ENCODE measurements at regions not wholly inside any gene's neighbourhood (a gene's known extent, or its start where the extent isn't known, plus 50 kb on each side); places are given as distances from the start of the nearest gene placed in this dataset.

DNA sequence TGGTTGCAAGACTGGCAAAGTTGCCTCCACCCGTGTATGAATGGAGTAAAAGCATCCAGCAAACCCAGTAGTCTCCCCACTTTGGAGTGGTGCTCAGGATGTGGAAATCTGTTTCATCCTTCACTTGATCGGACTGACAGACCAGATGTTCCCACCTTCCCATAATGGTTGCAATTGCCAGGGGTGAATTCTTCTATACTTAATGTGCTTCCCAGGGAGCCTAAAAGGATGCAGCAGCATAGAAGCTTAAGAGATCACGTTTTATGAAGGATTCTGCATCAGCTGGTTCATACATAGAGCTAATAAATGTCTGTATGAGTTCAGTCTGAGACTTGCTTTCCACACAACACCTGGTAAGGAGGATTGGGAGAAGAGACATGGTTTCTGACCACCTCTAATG is 198.8 kb upstream of the S1PR3 start:
- DNase-seq (ENCODE audit: low read depth): no peak

DNA sequence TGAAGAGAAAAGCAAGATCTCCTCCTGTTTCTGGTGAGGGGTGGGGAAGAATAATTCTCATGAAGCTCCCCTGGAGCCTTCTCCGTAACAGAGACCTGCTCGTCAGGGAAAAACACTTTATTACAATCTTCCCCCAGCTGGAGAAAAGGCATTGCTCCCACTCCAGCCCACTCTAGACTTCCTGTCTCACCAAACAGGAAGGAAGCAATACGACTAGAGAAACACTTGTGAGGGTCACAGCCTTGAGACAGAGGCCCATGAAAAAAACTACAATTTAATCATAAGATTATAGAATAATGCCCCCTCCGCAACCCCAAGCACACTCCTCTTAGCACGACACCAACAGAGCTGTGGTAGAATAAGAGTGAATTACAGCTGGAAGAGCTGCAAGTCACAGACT is 197.2 kb upstream of the S1PR3 start:
- no peak for DNase-seq (ENCODE audit: low read depth)

DNA sequence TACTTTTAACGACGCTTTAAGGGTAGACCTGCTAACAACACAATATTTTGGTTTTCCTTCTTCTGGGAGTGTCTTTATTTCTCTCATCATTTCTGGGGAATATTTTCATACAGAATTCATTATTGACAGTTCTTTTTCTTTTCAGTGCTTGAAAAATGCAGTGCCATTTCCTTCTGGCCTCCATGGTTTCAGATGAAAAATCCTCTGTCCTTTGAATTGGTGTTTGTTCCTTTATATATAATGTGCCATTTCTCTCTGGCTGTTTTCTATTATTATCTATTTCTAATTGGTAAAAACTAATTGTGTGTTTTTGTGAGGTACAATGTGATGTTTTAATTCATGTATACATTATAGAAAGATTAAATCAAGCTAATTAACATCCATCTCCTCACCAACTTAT is 194.3 kb upstream of the S1PR3 start:
- DNase-seq (ENCODE audit: low read depth): no peak

DNA sequence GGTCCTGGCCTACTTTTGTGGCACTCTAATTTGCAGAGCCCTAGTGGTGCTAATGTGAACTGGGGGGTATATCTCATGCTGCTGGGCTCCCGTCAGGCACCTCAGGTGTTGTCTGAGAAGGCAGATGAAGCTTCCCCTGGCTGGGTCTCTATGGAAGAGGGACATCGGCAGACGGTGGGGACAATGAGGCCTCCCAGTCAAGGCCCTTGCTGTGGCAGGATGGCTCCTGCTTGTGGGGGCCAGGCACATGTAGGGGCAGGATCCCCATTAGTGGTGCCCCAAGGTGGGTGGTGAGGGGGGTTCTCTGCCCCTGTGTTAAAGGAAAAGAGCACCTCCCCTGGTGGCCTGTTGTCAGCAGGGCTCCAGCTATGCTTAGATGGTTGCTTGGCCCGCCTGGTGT is 192.8 kb upstream of the S1PR3 start:
- DNase-seq (ENCODE audit: low read depth): no peak

DNA sequence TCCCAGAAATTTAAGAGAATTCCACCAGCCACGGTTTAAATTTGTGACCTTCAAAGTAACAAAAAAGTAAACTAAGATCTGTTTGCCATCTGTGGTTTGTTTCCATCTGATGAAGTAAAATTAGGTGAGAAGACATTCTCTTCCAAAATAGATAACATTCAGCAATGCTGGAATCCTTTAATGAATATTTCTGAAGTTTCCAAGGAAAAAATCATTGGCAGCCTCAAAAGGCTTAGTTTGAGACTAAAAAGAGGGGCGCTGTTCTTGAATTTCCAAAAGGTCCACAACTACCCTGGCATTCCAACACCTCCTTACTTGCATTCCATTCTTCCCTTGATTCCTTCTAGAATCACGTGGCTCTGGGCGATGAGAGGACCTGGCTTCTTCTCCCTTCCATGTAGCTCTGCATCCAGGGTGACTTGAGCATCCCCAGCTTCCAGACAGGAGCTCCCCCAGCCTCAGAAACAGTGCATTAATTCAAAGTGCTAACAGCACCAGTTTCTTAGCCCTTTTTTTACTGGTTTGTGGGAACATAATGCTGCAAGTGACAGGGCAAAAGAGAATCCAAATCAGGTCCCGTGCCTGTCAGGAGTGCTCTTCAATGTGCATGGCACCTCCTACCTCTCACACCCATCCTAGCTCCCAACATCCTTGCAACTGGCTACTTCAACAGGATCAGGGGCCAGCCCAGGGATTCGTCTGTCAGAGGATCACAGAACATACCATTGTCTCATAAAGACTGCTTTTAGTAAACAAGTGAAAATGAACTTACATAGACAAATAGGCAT is 191.5 kb upstream of the S1PR3 start:
- DNase-seq (ENCODE audit: low read depth): no peak

DNA sequence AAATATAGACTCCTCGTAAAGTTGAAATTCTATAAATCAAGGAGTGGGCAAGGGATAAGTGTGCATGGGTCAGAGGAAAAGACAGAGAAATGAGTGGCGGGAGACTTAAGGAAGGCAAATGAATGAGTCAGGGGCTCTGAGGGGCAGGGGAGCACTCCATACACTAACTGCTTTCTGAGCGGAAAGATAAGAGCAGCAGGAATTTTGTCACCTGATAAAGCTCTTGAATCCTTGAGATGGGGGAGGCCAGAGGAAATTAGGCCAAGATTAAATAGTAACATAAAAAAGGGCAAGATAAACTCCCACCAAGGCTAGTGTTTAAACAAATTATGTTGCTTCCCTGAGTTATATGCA is 191.0 kb upstream of the S1PR3 start:
- DNase-seq (ENCODE audit: low read depth): no peak

DNA sequence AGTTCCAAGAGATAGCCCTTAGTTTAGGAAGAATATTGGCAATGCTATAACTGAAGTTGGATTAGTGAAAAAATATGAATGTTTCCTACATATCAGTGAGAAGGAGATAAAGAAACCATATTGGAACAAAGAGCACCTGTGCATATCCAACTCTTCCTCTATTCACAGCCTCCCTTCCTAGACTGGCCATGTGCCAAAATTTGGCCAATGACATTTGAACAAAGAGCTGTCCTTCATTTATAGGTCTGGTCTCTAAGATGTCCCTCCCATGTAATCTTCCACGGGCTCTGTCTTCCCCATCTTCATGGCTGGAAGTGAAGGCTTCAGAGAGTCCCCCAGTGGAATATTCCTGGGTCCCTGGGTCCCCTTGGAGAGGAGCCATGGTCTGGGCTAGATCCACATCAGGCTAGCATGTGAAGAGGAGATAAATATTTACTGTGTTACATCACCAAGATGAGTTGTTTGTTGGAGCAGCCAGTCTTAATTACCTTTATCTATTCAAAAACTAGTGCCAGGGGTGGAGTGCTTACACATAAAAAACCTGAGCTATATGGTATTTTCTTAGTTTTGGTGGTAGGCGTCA is 190.0 kb upstream of the S1PR3 start:
- no peak for DNase-seq (ENCODE audit: low read depth)

DNA sequence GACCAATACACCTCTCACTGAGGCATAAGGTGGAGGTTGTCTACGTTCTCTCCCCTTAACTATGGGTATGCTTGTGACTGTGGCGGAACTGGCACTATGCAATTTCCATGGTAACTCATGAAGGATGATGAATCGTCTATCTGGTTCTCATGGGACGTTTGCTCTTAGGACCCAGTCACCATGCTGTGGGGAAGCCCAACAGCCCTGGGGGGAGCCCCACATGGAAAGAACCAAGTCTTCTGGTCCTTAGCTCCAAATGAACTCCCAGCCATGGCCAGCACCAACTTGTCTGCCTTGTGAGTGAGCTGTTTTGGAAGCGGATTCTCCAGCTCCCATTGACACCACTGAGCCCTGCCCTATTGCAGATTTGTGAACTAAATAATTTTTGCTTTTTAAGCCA is 188.7 kb upstream of the S1PR3 start:
- no peak for DNase-seq (ENCODE audit: low read depth)

DNA sequence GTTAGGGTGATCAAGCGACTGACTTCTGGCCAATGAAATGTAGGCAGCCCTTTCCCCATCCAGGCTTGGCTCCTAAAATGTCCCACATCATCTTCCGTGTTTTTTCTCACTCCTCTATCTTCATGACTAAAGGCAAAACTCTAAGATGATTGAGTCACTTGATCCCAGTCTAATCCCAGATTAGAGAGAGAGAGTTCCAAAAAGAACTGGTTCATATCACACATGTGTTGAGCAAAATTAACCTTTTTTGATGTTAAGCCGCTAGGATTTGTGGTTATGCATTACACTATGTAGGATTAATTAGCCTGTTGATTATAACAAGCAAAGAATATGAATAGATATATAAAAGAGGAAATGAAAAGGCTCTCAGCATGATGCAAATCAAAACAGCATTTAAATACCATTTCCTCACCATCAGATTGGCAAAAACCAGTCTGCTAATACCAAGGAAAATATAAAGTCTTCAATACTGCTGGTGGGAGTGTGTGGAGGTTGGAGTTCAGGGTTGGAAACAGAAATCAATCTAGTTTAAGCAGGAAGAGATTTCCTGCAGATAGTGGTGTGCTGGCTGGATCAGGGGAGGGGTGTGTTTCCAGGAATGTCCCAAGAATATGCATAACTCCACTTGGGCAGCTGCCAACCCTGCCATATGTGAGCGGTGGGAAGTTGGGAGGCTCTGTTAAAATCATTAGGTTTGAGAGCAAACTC is 187.6 kb upstream of the S1PR3 start:
- no peak for DNase-seq (ENCODE audit: low read depth)

DNA sequence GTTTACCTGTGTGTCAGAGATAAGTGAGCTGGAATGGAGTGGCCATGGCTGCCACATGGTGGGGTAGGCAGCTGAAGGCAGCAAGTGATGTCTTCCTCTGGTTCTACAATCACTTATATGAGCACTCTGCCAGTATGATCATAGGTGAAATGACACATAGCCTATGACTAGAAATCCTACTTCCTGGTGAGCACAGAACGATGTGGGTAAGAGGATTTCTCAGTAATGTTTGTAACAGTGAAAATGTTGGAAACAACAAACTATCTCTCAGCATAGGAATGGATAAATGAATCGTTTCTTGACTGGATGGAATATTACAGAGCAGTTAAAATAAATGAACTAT is 187.0 kb upstream of the S1PR3 start:
- no peak for DNase-seq (ENCODE audit: low read depth)

DNA sequence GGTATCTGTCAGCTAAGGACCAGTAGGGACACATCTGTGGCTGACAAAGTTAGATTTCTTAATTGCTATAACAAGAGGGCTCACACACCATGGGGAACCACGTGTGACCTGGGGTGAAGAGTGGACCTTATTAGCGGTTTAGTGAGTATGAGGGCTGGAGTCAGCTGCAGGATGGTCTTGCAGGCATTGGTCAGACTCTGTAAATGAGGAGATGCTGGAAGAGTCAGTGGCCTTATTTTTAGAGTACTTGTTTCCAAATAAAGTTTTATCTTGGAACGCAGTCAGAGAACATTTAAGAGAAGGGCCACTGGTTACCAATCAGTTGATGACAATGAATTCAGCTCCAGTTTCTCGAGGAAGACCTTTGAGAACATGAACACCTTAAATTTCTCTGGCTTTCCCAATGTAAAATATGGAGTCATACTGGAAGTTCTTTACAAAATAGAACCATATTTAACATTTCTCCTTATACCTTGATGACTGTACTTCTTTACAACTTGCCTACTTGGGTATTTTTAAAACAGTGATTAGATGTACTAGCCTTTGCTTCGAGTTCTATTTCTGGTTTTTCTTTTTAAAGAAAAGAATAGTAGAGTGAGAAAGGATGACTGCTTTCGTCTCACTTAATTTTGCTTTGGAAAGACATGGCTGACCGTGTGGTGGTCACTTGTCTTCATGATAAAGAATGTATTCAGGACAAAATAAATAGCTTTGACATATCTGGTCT is 185.9 kb upstream of the S1PR3 start:
- DNase-seq (ENCODE audit: low read depth): no peak

DNA sequence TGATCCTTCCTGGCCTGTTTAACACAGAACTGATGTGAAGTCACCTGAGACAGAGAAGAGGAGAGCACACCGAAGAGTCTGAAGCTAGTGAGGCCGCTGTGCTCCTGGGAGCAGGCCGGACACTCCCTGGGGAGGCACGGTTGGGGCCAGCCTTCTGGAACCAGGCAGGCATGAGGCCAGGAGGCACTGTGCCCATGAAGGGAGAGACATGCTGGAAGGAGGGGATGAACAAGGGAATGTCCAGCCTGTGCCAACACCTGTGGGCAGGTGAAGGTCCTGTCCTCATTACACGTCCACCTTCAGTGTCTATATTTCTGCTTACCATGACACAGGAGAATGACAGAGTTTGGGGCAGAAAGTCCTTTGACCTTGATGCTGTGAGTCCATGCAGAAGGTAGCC is 183.8 kb upstream of the S1PR3 start:
- DNase-seq (ENCODE audit: low read depth): no peak

DNA sequence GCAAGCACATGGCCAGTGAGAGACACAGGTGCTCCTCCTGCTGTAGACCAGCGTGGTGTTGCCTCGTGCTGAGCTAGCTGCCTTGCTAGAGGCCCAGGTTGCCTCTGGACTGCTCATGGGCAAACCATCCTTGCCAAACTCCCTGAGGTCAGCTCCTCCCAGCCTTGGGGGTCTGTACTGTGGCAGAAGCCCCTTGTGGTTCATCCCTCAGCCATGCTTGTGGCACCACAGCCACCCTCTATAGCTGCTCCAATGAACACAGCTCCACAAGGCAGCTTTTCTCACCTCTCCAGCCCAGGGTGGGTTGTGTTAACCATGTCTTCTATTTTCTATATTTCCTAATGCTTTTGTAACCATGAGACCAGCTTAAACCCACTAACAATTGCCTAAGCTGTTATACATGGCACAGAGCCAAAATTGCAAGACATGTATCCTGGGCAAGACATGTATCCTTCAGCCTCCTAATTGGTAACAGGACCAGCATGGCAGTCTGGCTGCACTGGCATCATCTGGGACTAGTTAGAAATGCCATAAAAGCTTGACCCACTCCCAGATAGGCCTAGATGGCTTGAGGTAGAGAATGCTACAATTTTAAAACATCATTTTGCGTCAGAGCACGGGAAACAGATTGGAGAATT is 183.1 kb upstream of the S1PR3 start:
- DNase-seq (ENCODE audit: low read depth): no peak

DNA sequence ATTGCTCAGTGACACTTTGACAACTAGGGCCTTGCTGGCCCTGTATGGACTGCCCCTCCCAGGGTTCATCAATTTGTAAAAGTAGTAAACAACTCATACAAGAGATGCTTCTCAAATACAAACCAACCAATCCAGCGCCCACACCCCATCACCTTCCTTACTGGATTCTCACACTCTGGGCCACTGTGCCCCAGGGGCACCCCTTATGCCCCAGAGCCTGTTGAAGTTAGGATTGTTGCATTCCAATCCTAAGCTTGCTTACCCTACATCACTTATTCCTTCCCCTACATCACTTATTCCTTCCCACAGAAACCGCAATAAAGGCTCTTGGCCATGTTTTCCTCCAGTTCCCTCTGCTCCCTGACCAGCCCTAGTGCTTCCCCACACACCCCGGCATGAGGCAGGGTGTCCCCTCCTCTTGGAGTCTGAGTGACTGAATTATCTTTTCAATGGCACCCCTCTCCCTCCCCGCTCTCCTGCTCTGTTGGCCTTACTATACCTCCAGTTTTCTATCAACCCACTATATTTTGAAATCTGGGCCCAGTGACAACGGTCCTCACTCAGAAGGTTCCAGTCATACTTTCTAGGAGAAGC is 182.4 kb upstream of the S1PR3 start:
- DNase-seq (ENCODE audit: low read depth): no peak

DNA sequence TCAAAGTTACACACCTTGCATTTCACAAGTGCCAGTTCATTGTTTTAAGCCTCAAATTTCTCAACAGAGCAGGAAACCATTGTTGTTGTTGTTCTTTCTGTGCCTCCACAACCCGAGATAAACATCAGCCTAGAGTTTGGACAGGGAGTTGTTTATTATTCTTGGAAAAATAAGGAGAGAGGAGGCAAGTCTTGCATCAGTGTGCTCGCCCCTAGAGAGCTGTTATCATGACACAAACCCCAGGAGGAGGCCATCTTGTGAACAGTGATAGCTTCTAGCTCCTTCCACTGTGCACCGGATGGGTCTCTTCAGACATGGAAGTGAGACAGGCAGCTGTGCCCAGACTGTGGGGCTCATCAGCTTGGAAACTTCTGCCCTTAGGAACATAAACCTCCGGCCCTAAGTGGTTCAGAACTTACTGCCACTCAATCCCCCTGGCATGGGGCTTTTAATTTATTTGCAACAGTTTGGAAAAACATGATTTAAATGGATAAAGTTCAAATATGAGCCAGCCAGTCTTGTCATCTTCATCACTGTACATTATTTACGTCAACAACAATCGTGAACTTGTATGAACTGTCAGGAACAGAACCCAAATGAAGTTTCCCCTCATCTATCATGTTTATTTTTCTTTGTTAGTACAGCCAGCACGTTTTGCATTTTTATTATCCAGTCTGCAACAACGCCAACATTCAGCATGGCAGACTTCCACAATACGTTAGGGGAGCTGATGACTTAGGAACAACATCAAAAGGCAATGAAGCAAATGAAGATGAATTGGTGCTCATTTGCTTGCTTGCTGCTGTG is 181.7 kb upstream of the S1PR3 start:
- DNase-seq (ENCODE audit: low read depth): no peak

DNA sequence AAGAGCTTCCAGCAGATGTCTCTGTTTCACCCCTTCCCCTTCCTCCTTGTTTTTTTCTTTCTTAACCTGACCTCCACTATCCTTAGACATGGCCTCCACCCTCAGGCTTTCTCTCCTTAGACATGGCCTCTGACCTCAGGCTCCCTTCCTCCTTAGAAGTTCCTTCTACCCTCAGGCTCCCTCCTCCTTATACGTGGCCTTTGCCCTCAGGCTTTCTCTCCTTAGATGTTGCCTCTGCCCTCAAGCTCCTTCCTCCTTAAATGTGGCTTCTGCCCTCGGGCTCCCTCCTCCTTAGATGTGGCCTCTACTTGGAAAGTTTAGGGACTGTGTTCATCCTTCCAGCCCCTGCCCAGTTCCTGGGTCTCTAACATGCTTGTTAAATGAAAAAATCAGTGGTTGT is 180.4 kb upstream of the S1PR3 start:
- no peak for DNase-seq (ENCODE audit: low read depth)

DNA sequence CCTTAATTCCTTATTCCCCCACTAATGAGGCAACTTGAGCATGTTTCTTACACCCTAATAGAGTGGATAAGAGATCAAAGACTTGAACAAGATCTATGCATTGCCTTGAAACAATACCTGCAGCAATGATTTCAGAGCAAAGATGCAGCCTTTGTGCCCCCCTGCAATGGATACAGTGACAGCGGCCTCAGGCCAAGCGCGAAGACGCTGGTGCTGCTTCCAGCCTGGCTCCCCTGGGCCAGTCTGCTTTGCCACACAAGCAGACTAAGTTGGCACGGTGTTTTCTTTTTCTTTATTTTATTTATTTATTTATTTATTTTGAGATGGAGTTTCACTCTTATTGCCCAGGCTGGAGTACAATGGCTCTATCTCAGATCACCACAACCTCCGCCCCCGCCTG is 179.8 kb upstream of the S1PR3 start:
- no peak for DNase-seq (ENCODE audit: low read depth)

DNA sequence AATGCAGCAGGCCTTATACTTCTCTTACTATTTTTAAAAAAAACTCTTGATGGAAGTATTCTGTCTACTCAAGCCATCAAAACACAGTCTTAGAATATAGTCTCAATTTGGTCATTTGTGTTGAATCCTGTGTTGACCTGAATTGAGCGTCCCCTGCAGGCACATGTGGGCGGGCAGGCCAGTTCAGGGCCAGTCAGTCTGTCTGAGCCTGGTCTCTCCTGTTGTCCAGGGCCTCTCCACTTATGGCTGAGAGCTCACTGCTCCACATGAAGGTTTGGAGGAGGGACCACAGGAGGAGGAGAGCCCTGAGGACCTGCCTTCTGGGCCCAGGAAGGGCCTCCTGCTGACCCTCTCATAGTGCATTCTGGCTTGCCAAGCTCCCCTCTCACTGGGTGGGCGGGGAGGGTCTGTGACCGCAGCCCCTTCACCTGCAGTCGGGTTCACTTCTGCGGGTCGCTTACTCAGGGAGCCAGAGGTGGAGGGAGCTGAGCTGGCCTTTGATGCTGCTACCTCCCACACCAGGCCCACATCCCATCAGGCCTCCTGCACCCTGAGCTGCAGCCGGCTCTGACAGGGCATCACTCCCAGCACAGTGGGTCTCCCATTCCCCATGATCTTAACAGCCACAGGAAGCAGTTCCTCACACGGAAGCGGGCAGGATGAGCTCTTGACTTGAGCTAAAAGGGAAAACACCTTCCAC is 178.2 kb upstream of the S1PR3 start:
- DNase-seq (ENCODE audit: low read depth): no peak

DNA sequence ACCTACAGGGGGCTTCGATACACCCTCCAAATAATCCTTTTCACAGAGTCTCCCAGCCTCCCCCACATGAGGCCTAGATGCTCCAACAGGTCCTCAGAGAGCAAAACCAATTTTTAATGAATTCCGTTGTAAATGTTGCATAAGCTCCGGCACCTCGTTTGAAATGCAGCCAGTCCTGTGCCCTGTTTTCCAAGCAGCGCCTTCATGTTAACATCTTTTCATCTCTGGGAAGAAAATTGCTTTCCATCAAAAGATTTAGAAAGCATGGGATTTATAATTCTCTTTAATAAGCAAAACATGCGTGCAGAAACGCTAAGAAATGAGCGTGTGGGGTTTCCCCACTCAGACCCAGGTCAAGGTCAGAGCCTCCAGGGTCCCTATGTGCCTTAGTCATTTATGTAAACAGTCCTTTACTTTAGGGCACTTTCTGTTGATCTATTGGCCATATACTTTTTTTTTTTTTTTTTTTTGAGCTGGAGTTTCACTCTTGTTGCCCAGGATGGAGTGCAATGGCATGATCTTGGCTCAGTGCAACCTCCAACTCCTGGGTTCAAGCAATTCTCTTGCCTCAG is 177.5 kb upstream of the S1PR3 start:
- DNase-seq (ENCODE audit: low read depth): no peak

DNA sequence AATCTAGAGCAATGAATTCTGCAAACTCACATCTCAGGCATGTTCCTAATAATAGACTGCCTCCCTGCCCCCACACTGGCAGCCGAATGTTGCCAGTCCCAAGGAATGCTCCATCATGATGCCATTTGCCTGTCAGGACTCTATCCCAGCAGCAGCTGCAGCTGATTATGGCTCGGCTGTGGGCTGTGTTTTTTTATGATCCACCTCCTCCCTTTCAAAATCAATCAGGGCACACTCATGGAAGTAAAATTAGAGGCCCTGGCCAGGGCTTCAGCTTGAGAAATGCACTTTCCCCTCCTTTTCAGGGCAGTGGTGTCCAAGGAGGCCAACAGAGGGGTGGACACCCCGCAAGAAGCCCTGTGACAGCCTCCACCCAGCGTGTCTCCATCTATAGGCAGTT is 176.7 kb upstream of the S1PR3 start:
- no peak for DNase-seq (ENCODE audit: low read depth)
